GM21619 (cell line): ENCODE measurements at regions not wholly inside any gene's neighbourhood (a gene's known extent, or its start where the extent isn't known, plus 50 kb on each side); places are given as distances from the start of the nearest gene placed in this dataset.

Source experiments
- ATAC-seq: cut with Tn5 transposase; IDR thresholded peaks from one replicate; pipeline ENCODE4 v1.9.1; 2021; ENCODE audit not compliant: unreplicated experiment

- ATAC-seq: no peak
These were observed 438.6 kb downstream of the KLF5 start for GRCh38 chr13:73497430-73497829.

GRCh38 chr13:73496711-73497110, 437.9 kb downstream of the KLF5 start:
- no peak for ATAC-seq

GRCh38 chr13:73492811-73493210, 434.0 kb downstream of the KLF5 start:
- no peak for ATAC-seq

GRCh38 chr13:73482556-73482955, 423.8 kb downstream of the KLF5 start:
- no peak for ATAC-seq

GRCh38 chr13:73481886-73482445, 423.2 kb downstream of the KLF5 start:
- ATAC-seq: no peak

- no peak for ATAC-seq
These were observed 422.2 kb downstream of the KLF5 start for GRCh38 chr13:73480779-73481559.

GRCh38 chr13:73479856-73480255, 421.1 kb downstream of the KLF5 start:
- ATAC-seq: no peak

GRCh38 chr13:73479351-73479750, 420.5 kb downstream of the KLF5 start:
- ATAC-seq: no peak

GRCh38 chr13:73477441-73477840, 418.6 kb downstream of the KLF5 start:
- ATAC-seq: no peak

- ATAC-seq: no peak
These were observed 414.2 kb downstream of the KLF5 start for GRCh38 chr13:73473016-73473415.

GRCh38 chr13:73467125-73467524, 408.3 kb downstream of the KLF5 start:
- no peak for ATAC-seq

- no peak for ATAC-seq
These were observed 407.8 kb downstream of the KLF5 start for GRCh38 chr13:73466561-73466960.

GRCh38 chr13:73465617-73465971, 406.8 kb downstream of the KLF5 start:
- ATAC-seq: no peak

GRCh38 chr13:73464758-73465616, 406.2 kb downstream of the KLF5 start:
- no peak for ATAC-seq

- ATAC-seq: no peak
These were observed 403.4 kb downstream of the KLF5 start for GRCh38 chr13:73462241-73462640.

GRCh38 chr13:73451221-73452029, 392.6 kb downstream of the KLF5 start:
- no peak for ATAC-seq

- no peak for ATAC-seq
These were observed 391.8 kb downstream of the KLF5 start for GRCh38 chr13:73450583-73450982.

GRCh38 chr13:73449252-73449651, 390.4 kb downstream of the KLF5 start:
- no peak for ATAC-seq

GRCh38 chr13:73440296-73440895, 381.6 kb downstream of the KLF5 start:
- no peak for ATAC-seq

- ATAC-seq: no peak
These were observed 375.1 kb downstream of the KLF5 start for GRCh38 chr13:73433890-73434289.

- ATAC-seq: no peak
These were observed 374.7 kb downstream of the KLF5 start for GRCh38 chr13:73433458-73433857.
